ENCODE measurements at regions not wholly inside any gene's neighbourhood (a gene's known extent, or its start where the extent isn't known, plus 50 kb on each side); places are given as distances from the start of the nearest gene placed in this dataset.
"Not testable (repeated sequence)": the region's sequence is repeated elsewhere in the genome, so short reads cannot be mapped to it uniquely, and the experiment has no call there.

DNA sequence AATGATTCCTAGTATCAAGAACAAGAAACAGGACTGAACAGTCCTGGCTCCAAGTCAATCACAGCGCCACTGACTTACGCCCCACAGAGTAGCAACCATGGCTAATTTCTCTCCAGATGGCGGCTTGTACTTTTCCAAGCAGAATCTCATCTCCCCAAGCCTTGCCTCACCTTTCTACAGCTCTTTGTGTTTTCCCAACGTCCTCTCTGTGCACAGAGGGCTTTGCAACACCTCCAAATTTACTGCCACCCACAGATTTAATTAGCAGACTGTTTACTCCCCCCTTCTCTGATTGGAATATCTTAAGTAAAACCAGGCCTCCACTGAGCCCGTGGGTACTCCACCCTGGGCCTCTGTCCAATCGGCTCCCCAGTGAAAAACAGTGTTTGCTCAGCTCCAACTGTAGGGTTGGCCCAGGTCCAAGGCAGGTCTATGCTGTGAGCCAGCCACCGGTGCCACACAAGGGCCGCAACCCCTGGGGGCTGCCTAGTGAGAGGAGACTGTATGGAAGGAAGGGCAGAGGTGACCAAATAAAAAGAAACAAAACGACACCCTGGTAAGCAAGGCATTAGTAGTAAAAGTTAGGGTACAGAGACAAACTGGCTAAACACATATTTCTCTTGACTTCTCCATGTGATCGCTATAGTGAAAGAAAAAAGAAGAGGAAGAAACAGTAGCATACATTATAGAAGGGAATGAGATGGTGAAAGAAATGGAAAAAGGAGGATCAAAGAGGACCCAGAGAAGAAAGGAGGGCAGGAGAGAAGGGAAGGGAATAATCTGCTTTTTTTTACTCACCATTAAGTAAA lies 128.4 kb upstream of the SOD1 start:
- DNase-seq: no peak

DNA sequence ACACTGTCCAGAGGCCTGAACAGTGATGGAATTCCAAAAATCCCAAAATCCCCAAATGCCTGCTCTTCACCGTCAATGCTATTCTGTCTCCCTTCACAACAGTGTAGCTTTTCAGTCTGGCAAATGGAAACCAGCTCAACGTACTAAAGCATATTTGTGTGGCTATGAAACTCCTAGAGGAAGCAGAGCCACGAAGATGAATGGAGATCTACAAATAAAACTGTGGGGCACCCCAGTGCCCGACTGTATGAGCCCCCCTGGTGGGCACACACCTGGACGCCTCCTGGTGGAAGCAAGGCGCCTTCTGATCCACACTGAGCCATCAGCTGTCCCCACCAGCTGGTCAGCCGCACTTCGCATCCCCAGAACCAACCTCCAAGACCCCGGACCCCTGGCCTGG lies 129.1 kb upstream of the SOD1 start:
- DNase-seq: no peak

DNA sequence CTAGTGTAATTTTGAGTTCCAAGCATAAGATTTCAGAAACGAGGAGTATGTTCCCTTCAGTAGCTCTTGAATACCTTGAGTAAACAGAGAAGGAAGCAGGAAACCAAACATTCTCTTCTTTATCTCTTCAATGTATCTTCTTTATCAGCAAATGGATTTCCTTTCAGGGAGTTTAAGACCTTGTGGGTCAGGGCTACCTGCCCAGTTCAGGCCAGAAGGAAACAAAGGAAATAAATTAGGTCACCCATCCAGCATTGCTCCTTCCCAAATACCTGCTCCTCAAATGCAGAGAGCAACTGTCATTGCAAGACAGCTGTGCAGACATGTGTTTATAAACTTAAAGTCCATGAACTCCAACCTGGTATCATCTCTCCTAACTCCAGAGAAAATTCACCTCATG lies 130.1 kb upstream of the SOD1 start:
- DNase-seq: no peak

DNA sequence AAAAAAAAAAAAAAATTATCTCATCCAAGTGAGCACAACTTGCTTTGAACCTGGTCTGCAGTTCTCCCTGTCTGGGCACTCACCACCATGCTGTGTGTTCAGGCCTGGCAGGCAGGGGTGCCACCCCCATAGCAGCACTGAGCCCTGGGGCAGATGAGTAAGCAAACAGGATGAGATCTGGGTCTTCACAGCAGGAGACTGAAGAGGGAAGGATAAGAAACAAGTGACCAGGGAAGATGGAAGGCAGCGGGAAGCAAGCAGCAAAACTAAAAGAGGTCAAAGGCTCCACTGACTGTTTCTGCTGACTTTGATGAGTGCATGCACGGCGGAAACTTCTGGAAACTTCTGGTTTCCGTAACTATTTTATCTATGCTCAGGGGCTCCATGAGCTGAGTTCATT lies 133.5 kb upstream of the SOD1 start:
- no peak for DNase-seq

DNA sequence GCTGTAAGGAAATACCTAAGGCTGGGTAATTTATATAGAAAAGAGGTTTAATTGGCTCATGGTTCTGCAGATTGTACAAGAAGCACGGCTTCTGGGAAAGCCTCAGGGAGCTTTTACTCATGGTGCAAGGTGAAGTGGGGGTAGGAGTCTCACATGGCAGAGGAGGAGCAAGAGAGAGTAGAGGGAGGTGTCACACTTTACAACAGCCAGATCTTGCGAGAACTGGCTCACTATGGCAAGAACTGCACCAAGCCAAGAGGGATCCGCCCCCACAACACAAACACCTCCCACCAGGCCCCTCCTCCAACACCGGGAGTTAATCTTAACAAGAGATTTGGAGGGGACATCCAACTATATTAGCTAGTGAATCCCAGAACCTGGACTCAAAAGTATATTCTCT lies 135.4 kb upstream of the SOD1 start:
- DNase-seq: no peak

DNA sequence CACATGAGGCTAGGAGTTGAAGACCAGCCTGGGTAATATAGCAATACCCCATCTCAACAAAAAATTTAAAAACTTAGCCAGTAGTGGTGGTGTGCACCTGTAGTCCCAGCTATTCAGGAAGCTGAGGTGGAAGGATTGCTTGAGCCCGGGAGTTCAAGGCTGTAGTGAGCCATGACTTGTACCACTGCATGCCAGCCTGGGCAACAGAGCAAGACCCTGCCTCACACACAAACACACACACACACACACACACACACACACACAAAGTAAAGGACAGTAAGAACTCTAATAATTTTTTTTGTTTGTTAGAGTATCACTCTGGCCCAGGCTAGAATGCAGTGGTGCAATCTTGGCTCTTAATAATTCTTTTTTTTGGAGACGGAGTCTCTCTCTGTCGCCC lies 138.0 kb upstream of the SOD1 start:
- DNase-seq: no peak

DNA sequence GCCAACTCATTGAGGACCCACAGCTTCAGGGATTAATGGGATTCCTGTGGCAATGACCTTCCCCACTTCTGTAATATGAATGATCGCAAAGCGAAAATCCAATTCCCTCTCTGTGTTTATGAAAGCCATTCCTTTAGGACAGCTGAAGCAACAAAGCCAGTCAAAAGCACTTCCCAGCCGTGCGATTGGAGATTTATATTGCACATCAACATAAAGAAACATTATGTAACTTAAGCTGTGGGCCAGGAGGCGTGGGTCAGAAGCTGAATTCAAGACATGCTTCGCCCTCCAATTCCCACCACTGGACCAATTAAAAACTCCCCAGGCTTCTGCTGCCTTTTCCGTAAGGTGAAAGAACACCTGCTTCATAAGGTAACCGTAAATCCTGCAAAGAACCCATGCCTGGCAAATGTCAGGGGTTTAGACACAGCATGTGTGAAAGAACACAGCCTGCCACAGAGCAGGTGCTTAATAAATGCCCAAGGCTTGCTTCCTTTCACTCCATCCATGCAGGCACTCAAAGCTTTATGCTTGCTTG lies 138.9 kb upstream of the SOD1 start:
- no peak for DNase-seq

DNA sequence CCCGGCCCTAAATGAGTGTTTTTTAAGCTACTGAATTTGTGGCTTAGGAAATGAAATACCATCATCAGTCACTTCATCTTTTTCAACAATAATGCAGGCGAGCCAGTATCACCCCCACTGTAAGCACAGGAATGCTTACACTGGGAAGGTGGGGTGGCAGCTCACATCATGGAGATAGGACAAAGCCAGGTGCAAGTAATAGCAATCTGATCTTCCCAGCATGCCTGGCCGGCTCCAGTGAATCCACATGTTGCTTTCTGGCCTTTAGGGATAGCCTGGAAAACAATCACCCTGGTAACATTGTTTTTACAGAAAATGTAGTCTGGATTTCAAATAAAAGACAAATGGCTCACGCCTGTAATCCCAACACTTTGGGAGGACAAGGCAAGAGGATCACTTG lies 140.9 kb upstream of the SOD1 start:
- no peak for DNase-seq

DNA sequence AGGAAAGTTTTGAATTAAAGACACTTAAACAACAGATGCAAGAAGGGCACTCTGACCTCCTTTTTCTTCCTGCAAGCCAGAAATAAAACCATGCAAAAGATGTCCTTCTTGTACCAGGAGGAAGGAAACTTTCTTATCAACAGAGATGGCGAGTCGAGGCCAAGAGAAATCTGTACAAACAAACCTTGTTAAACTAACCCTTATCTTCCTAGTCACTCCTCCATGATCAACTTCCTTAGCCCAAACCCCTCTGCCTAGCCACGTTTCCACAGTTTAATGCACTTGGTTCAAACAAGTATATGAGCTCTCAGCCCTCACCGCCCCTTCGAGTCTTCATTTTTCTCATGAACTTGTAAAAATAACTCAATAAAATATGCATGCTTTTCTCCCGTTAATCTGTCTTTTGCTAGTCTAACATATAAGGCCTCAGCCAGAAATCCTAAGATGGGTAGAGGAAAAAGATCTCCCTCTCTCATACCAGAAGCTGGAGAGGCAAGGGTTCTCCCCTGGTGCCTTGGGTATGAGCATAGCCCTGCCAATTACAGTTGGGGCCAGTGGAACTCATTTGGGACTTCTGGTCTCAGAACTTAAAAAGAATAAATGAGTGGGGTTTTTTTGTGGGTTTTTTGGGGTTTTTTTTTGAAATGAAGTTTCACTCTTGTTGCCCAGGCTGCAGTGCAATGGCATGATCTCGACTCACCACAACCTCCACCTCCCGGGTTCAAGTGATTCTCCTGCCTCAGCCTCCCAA lies 141.7 kb upstream of the SOD1 start:
- DNase-seq: no peak

DNA sequence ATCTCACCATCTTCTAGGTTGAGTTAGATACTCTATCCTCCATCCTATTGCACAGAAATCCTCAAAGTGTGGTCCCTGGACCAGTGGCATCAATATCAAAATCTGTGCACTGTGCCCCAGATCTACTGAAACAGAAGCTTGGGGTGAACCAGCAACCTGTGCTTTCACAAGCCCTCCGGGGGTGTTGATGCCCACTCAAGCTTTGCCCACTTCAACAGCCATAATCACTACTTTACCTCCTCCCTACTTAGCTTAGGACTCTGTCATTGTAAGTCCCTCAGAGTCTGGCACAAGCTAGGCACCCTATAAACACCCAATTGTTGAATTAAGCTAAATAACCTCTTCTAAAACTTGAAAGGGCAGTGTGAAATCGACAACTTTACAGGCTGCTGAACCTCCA lies 144.2 kb upstream of the SOD1 start:
- DNase-seq: no peak

DNA sequence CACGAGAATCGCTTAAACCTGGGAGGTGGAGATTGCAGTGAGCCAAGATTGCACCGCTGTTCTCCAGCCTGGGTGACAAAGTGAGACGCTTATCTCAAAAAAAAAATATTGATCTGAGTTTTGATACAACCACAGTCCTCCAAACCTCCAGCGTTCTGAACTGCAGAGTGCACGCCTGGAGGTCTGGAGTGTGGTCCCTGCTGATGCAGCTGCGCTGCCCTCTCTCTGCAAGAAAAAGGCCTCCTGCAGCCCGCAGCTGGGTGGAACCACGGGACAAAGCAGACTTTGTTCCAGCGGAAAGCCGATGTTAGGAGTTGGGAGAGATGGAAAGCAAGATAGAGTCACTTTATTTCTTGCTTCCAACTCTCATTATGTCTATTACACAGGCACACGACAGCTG lies 144.9 kb upstream of the SOD1 start:
- DNase-seq: no peak

DNA sequence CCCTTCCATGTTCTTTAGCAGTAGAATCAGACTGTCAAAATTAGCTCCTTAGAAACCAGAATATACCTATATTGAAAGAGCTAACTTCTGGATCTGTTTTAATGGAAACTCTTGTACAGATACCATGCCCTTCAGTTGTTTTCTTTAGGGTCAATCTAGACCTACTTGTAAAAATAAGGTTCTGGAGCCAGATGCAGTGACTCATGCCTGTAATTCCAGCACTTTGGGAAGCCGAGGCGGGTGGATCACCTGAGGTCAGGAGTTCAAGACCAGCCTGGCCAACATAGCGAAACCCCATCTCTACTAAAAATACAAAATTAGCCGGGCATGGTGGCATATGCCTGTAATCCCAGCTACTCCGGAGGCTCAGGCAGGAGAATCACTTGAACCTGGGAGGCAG lies 146.0 kb upstream of the SOD1 start:
- DNase-seq: not testable (repeated sequence)

DNA sequence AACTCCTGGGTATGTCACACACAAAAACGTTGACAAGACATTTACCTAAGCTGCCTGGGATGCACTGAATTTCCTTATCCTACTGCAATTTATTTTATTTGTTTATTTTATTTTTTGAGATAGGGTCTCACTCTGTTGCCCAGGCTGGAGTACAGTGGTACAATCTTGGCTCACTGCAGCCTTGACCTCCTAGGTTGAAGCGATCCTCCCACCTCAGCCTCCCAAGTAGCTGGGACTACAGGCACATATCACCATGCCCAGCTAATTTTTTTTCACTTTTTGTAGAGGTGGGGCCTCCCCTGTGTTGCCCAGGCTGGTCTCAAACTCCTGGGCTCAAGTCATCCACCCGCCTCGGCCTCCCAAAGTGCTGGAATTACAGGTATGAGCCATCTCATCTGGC lies 147.5 kb upstream of the SOD1 start:
- DNase-seq: not testable (repeated sequence)

DNA sequence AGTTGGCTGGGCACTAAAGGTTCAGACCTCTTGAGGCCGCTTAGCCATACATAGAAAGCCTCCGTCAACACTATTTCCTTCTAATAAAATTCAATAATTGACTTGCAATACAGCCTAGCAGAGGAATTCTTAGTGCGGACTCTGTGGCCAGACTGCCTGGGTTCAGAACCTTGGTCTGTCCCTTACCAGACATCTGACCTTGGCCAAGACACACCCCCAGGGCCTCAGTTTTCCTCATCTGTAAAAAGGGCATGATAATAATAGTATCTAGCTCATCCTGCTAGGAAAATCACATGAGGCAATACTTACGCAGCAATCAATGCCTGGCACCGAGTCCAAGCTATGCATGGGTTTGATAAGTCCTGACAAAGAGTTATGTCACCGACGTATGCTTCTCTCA lies 148.2 kb upstream of the SOD1 start:
- DNase-seq: no peak

DNA sequence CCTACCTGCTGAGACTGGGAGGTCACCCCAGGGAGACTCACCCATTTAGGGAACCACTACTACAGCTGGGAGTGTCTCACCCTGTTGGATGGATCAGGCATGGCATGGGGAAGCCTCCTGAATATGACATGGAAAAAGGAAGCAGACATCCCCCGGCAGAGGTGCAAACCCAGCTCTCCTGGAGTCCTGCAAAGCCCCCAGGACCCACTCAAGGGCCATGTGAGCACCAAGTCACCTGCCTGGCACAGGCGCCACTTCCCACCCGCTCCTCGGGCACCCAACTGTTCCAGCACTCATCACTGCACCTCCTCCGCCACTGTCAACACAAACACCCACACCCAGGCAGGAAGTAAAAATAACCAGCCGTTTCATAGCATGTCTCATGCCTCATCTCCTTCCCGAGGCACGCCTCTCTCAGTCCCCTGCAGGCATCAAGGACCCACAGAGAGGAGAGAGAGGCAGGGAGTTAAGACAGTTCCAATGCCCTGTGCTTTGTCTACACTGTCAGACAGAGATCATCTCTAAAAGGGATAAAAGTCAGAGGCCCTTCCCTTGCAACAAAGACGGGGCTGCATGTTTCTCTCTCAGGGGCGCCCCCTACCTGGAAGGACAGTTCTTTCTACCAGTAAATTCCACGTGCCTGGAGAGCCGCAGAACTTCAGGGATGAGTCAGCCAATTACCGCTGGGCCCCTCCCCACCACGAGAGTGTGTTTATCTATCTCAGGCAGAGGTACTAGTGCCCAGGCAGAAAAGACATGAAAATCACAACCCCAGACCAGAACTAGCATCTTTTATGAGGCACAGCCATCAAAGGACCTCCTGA lies 150.1 kb upstream of the SOD1 start:
- peak; percentile 56 to 67 for DNase-seq

DNA sequence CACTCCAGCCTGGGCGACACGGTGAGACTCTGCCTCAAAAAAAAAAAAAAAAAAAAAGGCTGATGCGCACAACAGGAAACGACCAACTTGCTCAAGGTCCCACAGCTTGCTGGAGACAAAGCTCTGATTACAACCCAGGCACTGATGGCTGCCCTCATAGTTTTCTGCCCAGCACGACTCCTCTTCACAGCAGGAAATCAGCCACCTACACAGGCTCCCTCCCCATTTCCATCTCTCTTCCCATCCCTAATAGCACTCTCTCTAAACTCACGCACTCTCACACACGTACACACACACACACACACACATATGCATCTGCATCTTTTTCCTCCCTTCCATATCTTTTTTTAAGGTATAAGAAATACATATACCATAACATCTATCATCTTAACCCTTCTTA lies 153.5 kb upstream of the SOD1 start:
- DNase-seq: no peak

DNA sequence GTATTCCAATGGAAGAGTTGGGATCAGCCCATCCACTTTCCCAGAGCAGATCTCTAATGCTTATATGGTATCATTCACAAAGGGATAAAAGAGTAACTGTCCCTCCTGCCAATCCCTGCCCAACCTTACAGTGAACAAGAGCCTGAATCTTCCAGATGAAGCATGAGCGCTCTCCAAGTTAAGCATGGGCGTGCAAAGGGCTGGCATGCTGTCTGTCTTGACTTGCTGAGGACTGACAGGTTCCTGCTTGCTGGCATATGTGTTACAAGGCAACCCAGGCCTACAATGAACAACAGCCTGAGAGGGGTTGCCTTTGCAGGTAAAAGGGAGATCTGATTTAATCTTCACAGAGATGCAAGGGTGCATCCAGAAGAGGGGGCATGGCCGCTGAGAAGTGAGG lies 155.6 kb upstream of the SOD1 start:
- DNase-seq: no peak

DNA sequence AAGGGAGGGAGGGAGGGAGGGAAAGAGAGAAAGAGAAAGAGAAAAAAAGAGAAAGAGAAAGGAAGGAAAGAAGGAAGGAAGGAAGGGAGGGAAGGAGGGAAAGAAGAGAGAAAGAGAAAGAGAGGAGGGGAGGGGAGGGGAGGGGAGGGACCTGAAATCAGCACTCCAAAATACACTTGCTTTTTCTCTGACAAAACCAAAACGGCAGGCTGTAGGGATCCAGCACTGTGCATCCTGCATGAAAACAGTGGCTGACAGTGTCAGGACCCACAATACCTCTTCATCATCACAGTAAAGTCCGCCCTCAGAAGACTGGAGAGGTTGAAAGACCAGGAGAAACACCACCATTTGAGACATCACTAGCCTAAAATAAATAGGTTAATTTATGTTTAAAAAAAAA lies 156.0 kb upstream of the SOD1 start:
- DNase-seq: no peak

DNA sequence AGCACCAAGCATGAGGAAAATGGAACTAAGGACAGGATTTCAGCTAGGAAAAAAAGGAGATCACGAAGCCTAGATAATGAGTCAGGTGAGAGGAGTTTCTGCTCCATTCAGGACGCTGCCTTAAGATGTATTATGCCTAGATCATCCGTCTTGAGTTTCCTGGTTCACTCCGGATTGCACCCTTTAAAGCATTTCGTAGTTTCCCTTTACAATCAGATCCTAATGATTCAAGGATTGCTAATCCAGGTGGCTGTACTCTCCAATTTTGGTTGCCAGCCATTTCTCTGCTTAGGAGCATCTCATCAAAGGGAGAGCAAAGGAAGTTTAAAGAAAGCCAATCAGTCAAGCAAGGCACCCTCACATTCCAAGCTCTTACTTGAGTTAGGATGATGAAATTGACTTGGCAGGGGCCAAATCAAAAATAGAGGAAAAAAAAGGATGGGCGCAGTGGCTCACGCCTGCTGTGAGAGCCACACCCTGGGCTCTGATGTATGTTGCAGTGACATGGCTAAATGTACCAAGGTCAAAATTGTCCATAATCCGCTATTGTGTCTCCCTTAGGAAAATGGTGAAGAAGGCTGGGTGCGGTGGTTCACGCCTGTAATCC lies 156.9 kb upstream of the SOD1 start:
- no peak for DNase-seq

DNA sequence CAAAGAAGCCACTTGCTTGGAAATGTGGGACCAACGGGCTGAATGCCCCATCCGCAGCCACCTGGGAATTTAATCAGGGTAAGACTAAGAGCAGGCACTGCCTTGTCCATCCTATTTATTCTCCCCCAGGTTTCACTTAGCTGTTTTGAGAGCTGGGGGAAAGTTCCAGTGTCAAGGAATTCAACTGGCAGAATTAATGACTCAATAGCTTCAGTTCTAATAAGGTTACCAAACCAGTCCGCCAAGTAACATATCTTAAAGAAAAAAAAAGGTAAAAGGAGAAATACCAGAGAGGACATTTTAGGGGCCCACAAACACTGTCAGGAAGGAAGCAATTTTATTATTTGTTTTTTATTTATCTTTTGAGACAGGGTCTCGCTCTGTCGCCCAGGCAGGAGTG lies 157.6 kb upstream of the SOD1 start:
- no peak for DNase-seq

DNA sequence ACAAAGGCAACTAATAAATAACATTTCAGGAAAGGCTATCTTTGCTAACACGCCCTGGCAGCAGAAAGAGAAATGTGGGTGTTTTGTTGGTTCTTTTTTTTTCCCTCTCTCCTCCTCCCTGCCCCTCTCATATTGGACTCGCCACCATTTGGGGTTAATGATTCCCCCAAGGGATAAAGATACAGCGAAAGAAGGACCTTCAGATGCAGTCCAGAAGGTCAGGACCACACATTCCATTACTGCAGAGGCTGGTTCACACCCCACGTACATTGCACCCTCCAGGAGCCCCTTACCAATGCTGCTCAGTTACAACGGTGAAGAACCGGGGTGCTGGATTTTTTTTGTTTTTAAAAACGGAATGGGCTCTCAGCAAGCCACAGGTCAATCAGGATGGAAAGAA lies 156.9 kb upstream of the TIAM1 start:
- no peak for DNase-seq

DNA sequence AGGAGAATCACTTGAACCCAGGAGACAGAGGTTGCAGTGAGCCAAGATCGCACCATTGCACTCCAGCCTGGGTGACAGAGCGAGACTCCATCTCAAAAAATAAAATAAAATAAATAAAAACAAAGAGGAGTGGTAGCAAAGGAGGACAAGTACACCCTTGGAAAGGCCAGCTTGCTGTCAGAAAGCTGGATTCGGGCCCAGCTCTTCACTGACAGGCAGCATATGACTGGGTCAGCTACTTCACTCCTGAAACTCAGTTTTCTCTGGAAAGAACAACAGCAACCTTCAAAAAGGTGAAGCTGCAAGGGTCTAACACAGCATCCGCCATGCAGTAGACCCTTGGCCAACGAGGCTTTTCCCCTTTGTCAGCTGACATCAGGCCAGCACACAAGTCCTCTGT lies 156.0 kb upstream of the TIAM1 start:
- DNase-seq: no peak

DNA sequence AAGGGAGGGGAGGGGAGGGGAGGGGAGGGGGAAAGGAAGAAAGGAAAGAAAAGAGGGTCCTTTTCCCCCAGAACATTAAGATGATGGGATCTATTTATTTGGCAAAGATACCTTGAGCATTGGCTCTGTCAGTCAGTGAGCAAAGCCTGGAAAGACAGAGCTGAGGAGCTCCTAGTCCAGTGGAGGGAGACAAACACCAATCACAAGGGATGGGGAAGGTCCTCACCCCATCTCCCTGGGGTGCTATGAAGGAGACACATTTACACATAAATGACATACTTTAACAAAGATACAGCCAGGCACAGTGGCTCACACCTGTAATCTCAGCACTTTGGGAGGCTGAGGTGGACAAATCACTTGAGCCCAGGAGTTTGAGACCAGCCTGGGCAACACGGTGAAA lies 154.9 kb upstream of the TIAM1 start:
- no peak for DNase-seq
